Gastroesophageal sphincter (tissue), 4 donors: ENCODE measurements at regions not wholly inside any gene's neighbourhood (a gene's known extent, or its start where the extent isn't known, plus 50 kb on each side); places are given as distances from the start of the nearest gene placed in this dataset.

Source experiments
- ATAC-seq: fragments of 150-250 bp; one replicate; pipeline ENCODE4 v1.9.1; 2016; ENCODE audit warnings: mild to moderate bottlenecking, moderate library complexity
- H3K27ac ChIP-seq, 4 donors: fragments of 200-600 bp; sonication (generic) in 3 of 4; 1 replicate in 3 of 4; 2 replicates in 1 of 4; pipeline ENCODE4 v1.5.1; 2016 to 2019
- H3K27me3 ChIP-seq: fragments of 200-600 bp; sonication (generic); one replicate; pipeline ENCODE4 v1.5.1; 2019
- H3K36me3 ChIP-seq, 2 donors: fragments of 200-600 bp; sonication (generic); one replicate each; pipeline ENCODE4 v1.5.1; 2019; ENCODE audit warnings: control low read depth in 1 of 2
- H3K4me1 ChIP-seq, 3 donors: fragments of 200-600 bp; sonication (generic); 1 replicate in 2 of 3; 2 replicates in 1 of 3; pipeline ENCODE4 v1.5.1; 2016 to 2019; ENCODE audit warnings: control low read depth in 2 of 3
- H3K4me3 ChIP-seq, 2 donors: fragments of 200-600 bp; sonication (generic); one replicate each; pipeline ENCODE4 v1.5.1; 2019; ENCODE audit warnings: mild to moderate bottlenecking in 1 of 2, moderate library complexity in 1 of 2
- H3K9me3 ChIP-seq, 3 donors: fragments of 200-600 bp; sonication (generic); one replicate each; pipeline ENCODE4 v1.5.1; 2017 to 2019; ENCODE audit warnings: control low read depth in 2 of 3
- EP300 ChIP-seq: sonication (generic); formaldehyde crosslinking; IDR thresholded peaks from one replicate; pipeline ENCODE4 v1.6.1; 2017; ENCODE audit warnings: antibody characterized with exemption, mild to moderate bottlenecking
- POLR2A ChIP-seq, 2 donors: fragments of 450-650 bp; IDR thresholded peaks; one replicate each; pipeline ENCODE4 v1.6.1; 2017; ENCODE audit warnings: antibody characterized with exemption in 2 of 2, mild to moderate bottlenecking in 2 of 2, moderate library complexity in 1 of 2
- POLR2AphosphoS5 ChIP-seq: sonication (generic); formaldehyde crosslinking; IDR thresholded peaks from one replicate; pipeline ENCODE4 v1.6.1; 2017; ENCODE audit warnings: antibody characterized with exemption
- WGBS, 2 donors: methylation state at CpG; one replicate each; pipeline ENCODE4 v1.1.5; 2018; ENCODE audit warnings: low coverage in 1 of 2; 5-methylcytosine and 5-hydroxymethylcytosine counted together
- TF ChIP-seq, protein P1 (sequence below), 4 experiments: fragments of 200-600 bp in 2 of 4; fragments of 450-650 bp in 2 of 4; sonication (generic) in 1 of 4; IDR thresholded peaks; one replicate each; pipeline ENCODE4 v1.5.1; 2017 to 2019; ENCODE audit warnings: antibody characterized with exemption in 4 of 4, mild to moderate bottlenecking in 2 of 4, moderate library complexity in 2 of 4

DNA sequence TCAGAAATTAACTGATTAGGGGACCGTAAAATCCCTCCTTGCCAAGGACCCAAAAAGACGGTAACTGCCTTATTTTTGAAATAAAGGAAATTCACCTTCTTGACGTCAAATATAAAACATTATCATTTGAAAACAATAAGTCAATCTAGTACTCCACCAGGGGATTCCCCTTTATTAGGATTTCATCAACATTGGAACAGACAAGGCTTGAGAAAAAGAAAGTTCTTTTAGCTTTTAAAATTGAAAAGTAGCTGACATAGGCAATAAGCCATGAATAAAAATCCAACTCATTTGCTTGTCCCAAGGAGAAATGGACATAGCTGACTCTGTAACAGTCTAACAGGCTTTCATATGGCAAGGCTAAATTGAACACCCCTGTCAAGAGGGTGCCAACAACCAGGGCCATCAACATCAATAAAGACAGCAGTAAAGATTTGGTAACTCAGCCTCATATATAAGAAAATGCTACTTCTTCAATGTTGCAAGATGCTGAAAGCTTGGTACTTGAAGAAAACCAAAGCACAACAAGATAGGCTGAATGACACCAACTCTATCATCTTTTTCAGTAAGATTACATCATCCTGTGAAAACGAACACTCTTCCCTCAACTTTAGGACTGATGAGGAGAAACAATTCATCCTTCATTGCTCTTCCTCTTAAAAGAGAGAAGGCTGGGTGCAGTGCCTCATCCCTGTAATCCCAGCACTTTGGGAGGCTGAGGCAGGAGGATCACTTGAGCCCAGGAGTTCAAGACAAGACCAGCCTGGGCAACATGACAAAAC is 121.0 kb upstream of the PRDM1 start:
- Histone ChIP-seq H3K4me1 (no peaks in the 10 kb centered on the region), H3K27me3 (no peaks in the 10 kb centered on the region), H3K9me3 (peaks cover 0 to 8% (median 0%) of the 10 kb centered on the region in 3 donors), H3K27ac (no peak overlapping the region), H3K36me3 (no peaks in the 10 kb centered on the region), H3K4me3 (no peak overlapping the region)
- ATAC-seq, result no peak
- 58 to 66% methylated on average over 4 of the region's 4 CpGs for WGBS, 2 donors
- TF ChIP-seq POLR2AphosphoS5 (no peak), POLR2A (IDR thresholded peaks at IDR 0.05) (no peak), EP300 (no peak)
- TF ChIP-seq, protein P1, sequence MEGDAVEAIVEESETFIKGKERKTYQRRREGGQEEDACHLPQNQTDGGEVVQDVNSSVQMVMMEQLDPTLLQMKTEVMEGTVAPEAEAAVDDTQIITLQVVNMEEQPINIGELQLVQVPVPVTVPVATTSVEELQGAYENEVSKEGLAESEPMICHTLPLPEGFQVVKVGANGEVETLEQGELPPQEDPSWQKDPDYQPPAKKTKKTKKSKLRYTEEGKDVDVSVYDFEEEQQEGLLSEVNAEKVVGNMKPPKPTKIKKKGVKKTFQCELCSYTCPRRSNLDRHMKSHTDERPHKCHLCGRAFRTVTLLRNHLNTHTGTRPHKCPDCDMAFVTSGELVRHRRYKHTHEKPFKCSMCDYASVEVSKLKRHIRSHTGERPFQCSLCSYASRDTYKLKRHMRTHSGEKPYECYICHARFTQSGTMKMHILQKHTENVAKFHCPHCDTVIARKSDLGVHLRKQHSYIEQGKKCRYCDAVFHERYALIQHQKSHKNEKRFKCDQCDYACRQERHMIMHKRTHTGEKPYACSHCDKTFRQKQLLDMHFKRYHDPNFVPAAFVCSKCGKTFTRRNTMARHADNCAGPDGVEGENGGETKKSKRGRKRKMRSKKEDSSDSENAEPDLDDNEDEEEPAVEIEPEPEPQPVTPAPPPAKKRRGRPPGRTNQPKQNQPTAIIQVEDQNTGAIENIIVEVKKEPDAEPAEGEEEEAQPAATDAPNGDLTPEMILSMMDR (IDR thresholded peaks at IDR 0.05), result no peak

DNA sequence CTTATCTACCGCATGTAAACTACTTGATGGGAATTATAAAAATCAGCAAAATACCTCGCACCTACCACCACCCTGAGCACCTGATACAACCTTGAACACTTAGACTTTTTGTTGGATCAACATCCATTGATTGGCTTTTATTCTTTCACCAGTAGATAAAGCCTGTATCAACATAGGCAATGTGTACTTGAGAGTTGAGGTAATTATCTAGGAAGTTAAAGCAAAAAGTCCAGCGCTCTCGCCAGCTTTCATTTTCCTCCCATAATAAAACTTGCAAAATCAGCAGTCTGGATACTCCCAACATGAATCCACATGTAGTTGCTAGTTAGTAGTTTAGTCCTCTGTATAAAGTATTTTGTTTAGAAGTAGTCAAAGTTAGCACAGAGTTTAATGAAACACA is 132.0 kb upstream of the PRDM1 start:
- Histone ChIP-seq H3K4me1 (no peaks in the 10 kb centered on the region), H3K4me3 (no peak overlapping the region), H3K27ac (no peak overlapping the region), H3K36me3 (no peaks in the 10 kb centered on the region), H3K9me3 (no peaks in the 10 kb centered on the region), H3K27me3 (no peaks in the 10 kb centered on the region)
- 90 to 92% methylated on average over 4 of the region's 4 CpGs for WGBS, 2 donors
- ATAC-seq, result no peak
- TF ChIP-seq POLR2A (IDR thresholded peaks at IDR 0.05) (no peak), POLR2AphosphoS5 (no peak), EP300 (no peak)
- TF ChIP-seq, protein P1 (IDR thresholded peaks at IDR 0.05), result no peak

DNA sequence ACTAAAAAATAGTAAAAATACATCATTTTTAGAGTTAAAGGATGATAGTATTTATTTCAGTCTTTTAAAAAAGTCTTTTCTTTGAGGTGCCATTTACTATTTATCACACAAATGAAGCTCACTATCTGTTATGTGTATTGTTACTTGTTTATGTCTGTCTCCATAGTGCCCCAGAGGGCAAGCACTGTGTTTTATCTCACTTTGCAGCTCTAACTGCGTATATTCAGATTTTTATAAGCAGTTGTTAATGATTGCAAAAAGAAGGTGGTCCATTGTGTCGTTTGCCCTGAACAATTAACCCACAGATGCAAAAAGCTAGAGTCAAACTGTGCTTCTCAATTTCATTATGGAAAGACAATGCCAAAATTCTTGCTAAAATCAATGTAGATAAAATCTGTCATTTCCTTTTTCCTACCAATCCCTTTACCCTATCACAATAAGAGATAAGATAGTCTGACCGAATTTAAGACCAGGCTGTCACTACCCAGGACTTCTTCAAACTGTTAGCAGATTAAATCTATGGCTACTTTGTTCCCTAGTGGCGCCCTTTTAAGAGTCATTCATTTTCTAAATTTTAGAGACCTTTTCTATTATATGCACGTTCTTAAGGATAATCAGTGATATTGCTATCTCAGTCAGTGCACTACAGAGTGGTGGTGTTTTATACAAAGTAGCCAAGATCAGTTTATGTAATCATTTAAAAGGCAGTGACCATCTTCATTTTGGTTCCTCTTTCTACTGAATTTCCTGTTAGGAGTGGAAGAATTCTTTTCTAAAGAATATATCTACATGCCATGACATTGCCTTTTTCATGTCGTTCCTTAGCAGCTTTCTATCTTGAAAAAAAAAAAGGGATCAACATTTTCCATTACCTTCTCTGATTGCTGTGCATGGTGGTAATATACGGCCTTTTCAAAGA is 133.1 kb upstream of the PRDM1 start:
- ATAC-seq, result no peak
- H3K27ac ChIP-seq, result no peak overlapping the region
- 44 to 68% methylated on average over 7 of the region's 7 CpGs for WGBS, 2 donors

DNA sequence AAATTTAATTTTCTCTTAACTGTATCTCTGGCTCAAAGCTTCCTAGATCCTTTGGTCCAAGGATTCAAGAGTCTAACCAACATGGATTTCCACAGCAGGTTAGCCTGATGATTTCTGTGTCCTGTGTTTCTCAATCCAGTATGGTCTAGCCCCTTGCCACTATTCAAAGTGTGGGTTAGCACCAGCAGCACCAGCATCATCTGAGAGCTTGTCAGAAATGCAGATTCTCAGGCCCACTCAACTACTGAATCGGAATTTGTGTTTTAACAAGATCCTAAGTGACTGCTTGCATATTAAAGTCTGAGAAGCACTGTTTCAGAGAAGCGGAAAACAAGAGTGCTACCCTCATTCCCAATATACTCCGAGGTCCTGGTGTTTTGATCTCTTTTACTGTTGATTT is 133.8 kb upstream of the PRDM1 start:
- TF ChIP-seq POLR2A (IDR thresholded peaks at IDR 0.05) (no peak), POLR2AphosphoS5 (no peak), EP300 (no peak)
- Histone ChIP-seq H3K36me3 (no peaks in the 10 kb centered on the region), H3K27ac (no peak overlapping the region), H3K4me3 (no peak overlapping the region), H3K4me1 (no peaks in the 10 kb centered on the region), H3K27me3 (no peaks in the 10 kb centered on the region), H3K9me3 (no peaks in the 10 kb centered on the region)
- 80 to 81% methylated on average over 3 of the region's 3 CpGs for WGBS, 2 donors
- ATAC-seq, result no peak

More for the DNA sequence above, 133.1 kb upstream of the PRDM1 start:
- TF ChIP-seq POLR2AphosphoS5 (no peak), EP300 (no peak), POLR2A (IDR thresholded peaks at IDR 0.05) (no peak)
- TF ChIP-seq, protein P1 (IDR thresholded peaks at IDR 0.05), result no peak
- H3K36me3 ChIP-seq, result no peaks in the 10 kb centered on the region
- no peaks in the 10 kb centered on the region for H3K9me3 ChIP-seq
- no peaks in the 10 kb centered on the region for H3K4me1 ChIP-seq
- no peak overlapping the region for H3K4me3 ChIP-seq
- no peaks in the 10 kb centered on the region for H3K27me3 ChIP-seq

DNA sequence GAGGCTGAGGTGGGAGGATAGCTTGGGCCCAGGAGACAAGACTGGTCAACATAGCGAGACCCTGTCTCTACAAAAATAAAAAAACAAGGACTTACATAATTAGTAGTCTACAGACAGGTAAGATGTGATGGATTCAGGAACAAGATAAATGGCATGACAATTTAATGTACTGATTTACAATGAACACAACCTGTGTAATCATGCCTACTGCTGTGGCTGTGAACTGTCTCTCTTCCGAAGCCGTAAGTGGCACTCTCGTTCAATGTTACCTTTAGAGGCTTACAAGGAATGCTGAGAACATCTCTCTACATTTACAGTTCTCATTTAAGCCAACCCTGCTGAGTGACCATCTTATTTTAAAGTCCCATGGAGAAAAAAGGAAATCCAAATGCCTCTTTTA is 134.8 kb upstream of the PRDM1 start:
- ATAC-seq, result no peak
- no peaks in the 10 kb centered on the region for H3K9me3 ChIP-seq
- H3K27ac ChIP-seq, result no peak overlapping the region
- no peaks in the 10 kb centered on the region for H3K36me3 ChIP-seq
- no peak overlapping the region for H3K4me3 ChIP-seq
- 83 to 85% methylated on average over 4 of the region's 4 CpGs for WGBS, 2 donors
- H3K27me3 ChIP-seq, result no peaks in the 10 kb centered on the region
- TF ChIP-seq POLR2AphosphoS5, result no peak
- TF ChIP-seq POLR2A (IDR thresholded peaks at IDR 0.05), result no peak
- TF ChIP-seq, protein P1 (IDR thresholded peaks at IDR 0.05), result no peak
- TF ChIP-seq EP300, result no peak
- no peaks in the 10 kb centered on the region for H3K4me1 ChIP-seq
